PC-9 (cell line): ENCODE measurements at regions not wholly inside any gene's neighbourhood (a gene's known extent, or its start where the extent isn't known, plus 50 kb on each side); places are given as distances from the start of the nearest gene placed in this dataset.

ENCODE experiments used
- CTCF ChIP-seq: fragments of 200-600 bp; sonication (generic); conservative IDR thresholded peaks from 2 replicates; pipeline ENCODE4 v1.6.1; 2017; ENCODE audit warnings: mixed run types, antibody characterized with exemption, mild to moderate bottlenecking, moderate library complexity
- EZH2 ChIP-seq: fragments of 200-600 bp; sonication (generic); IDR thresholded peaks from 2 replicates; pipeline ENCODE4 v1.8.0; 2017; ENCODE audit warnings: antibody characterized with exemption, low read depth

- no peak for TF ChIP-seq CTCF
- no peak for TF ChIP-seq EZH2
Measured at GRCh38 chr13:94780421-94780820, 68.1 kb upstream of the SOX21 start.
